ENCODE measurements at regions not wholly inside any gene's neighbourhood (a gene's known extent, or its start where the extent isn't known, plus 50 kb on each side); places are given as distances from the start of the nearest gene placed in this dataset.
"Not testable (repeated sequence)": the region's sequence is repeated elsewhere in the genome, so short reads cannot be mapped to it uniquely, and the experiment has no call there.

- no peak for DNase-seq
Observed at GRCh38 chr2:173678186-173678585, 287.0 kb downstream of the SP3 start.

GRCh38 chr2:173680574-173680973 lies 284.6 kb downstream of the SP3 start:
- DNase-seq: no peak

- DNase-seq: no peak
Observed at GRCh38 chr2:173681881-173682650, 283.1 kb downstream of the SP3 start.

GRCh38 chr2:173684896-173685459 lies 280.2 kb downstream of the SP3 start:
- no peak for DNase-seq

- no peak for DNase-seq
Observed at GRCh38 chr2:173690349-173690748, 274.8 kb downstream of the SP3 start.

- no peak for DNase-seq
Observed at GRCh38 chr2:173692068-173692467, 273.1 kb downstream of the SP3 start.

- no peak for DNase-seq
Observed at GRCh38 chr2:173693044-173693589, 272.1 kb downstream of the SP3 start.

GRCh38 chr2:173696274-173696673 lies 268.9 kb downstream of the SP3 start:
- no peak for DNase-seq

- no peak for DNase-seq
Observed at GRCh38 chr2:173697929-173698328, 267.2 kb downstream of the SP3 start.

GRCh38 chr2:173705656-173706055 lies 259.5 kb downstream of the SP3 start:
- DNase-seq: no peak

- no peak for DNase-seq
Observed at GRCh38 chr2:173706936-173707335, 258.2 kb downstream of the SP3 start.

- no peak for DNase-seq
Observed at GRCh38 chr2:173708806-173709205, 256.4 kb downstream of the SP3 start.

GRCh38 chr2:173711816-173712215 lies 253.4 kb downstream of the SP3 start:
- no peak for DNase-seq

GRCh38 chr2:173713904-173714555 lies 251.1 kb downstream of the SP3 start:
- DNase-seq: no peak

GRCh38 chr2:173715441-173715840 lies 249.7 kb downstream of the SP3 start:
- DNase-seq: no peak

- DNase-seq: peak; percentile 23
Observed at GRCh38 chr2:173716458-173717052, 248.6 kb downstream of the SP3 start.

- no peak for DNase-seq
Observed at GRCh38 chr2:173719471-173719870, 245.7 kb downstream of the SP3 start.

- DNase-seq: no peak
Observed at GRCh38 chr2:173720306-173720705, 244.9 kb downstream of the SP3 start.

GRCh38 chr2:173734797-173735196 lies 230.4 kb downstream of the SP3 start:
- DNase-seq: no peak

GRCh38 chr2:173737954-173738575 lies 227.1 kb downstream of the SP3 start:
- not testable (repeated sequence) for DNase-seq

GRCh38 chr2:173739006-173739405 lies 226.2 kb downstream of the SP3 start:
- DNase-seq: no peak

GRCh38 chr2:173740639-173741038 lies 224.5 kb downstream of the SP3 start:
- no peak for DNase-seq

GRCh38 chr2:173741759-173742158 lies 223.4 kb downstream of the SP3 start:
- DNase-seq: peak; percentile 12

Measured in EL (cell line).